ENCODE measurements at regions not wholly inside any gene's neighbourhood (a gene's known extent, or its start where the extent isn't known, plus 50 kb on each side); places are given as distances from the start of the nearest gene placed in this dataset.

- DNase-seq = no peak
Measured at GRCh38 chr2:223532712-223533111, 69.4 kb downstream of the SCG2 start.

GRCh38 chr2:223536546-223536945 is 65.6 kb downstream of the SCG2 start:
- DNase-seq = no peak

GRCh38 chr2:223537115-223537514 is 65.0 kb downstream of the SCG2 start:
- DNase-seq = no peak

- peak; percentile 28 for DNase-seq
Measured at GRCh38 chr2:223537651-223538601, 64.2 kb downstream of the SCG2 start.

GRCh38 chr2:223538920-223539440 is 63.2 kb downstream of the SCG2 start:
- no peak for DNase-seq

- DNase-seq = no peak
Measured at GRCh38 chr2:223541546-223541945, 60.6 kb downstream of the SCG2 start.

GRCh38 chr2:223542501-223542900 is 59.7 kb downstream of the SCG2 start:
- DNase-seq = no peak

- DNase-seq = no peak
Measured at GRCh38 chr2:223545406-223545805, 56.8 kb downstream of the SCG2 start.

- no peak for DNase-seq
Measured at GRCh38 chr2:223545830-223546229, 56.3 kb downstream of the SCG2 start.

Data from NCI-H2029 (cell line).